ENCODE measurements at regions not wholly inside any gene's neighbourhood (a gene's known extent, or its start where the extent isn't known, plus 50 kb on each side); places are given as distances from the start of the nearest gene placed in this dataset.

GRCh38 chr3:96760956-96761355 lies 53.4 kb upstream of the EPHA6 start:
- TF ChIP-seq CTCF (conservative IDR thresholded peaks at IDR 0.05; ENCODE audit: low read depth, low read length), result no peak
- no peak overlapping the region for H3K4me3 ChIP-seq (ENCODE audit: low read length)
- DNase-seq (ENCODE audit: low read depth), result no peak

Measured in retinal pigment epithelial cell (primary cell).